Body of pancreas (tissue), 4 donors: ENCODE measurements at regions not wholly inside any gene's neighbourhood (a gene's known extent, or its start where the extent isn't known, plus 50 kb on each side); places are given as distances from the start of the nearest gene placed in this dataset.
"Not testable (repeated sequence)": the region's sequence is repeated elsewhere in the genome, so short reads cannot be mapped to it uniquely, and the experiment has no call there.

Experiments used
- ATAC-seq: fragments of 150-250 bp; one replicate; pipeline ENCODE4 v1.9.1; 2016
- DNase-seq, 4 donors: peaks; one replicate each; pipeline ENCODE4 v3.0.0-alpha.2; 2019
- H3K27ac ChIP-seq, 4 donors: fragments of 200-600 bp; sonication (generic); 1 replicate in 3 of 4; 2 replicates in 1 of 4; pipeline versions ENCODE4 v1.5.1 to v1.6.1; 2016 to 2019; ENCODE audit warnings: mild to moderate bottlenecking in 1 of 4, mixed read lengths in 1 of 4, moderate library complexity in 1 of 4
- H3K27me3 ChIP-seq, 2 donors: fragments of 200-600 bp; sonication (generic); one replicate each; pipeline ENCODE4 v1.6.0; 2016; ENCODE audit warnings: mild to moderate bottlenecking in 1 of 2
- H3K36me3 ChIP-seq, 2 donors: fragments of 200-600 bp; sonication (generic); replicated peaks in 1 of 2; 2 replicates each; pipeline ENCODE4 v1.5.1; 2016; ENCODE audit warnings: low read depth in 2 of 2; ENCODE audit not compliant: insufficient read depth in 1 of 2
- H3K4me1 ChIP-seq: fragments of 200-600 bp; sonication (generic); one replicate; pipeline ENCODE4 v1.6.0; 2016
- H3K4me3 ChIP-seq, 2 donors: fragments of 200-600 bp; sonication (generic); 1 replicate in 1 of 2; 2 replicates in 1 of 2; pipeline ENCODE4 v1.5.1; 2016 to 2019
- H3K9me3 ChIP-seq, 3 donors: fragments of 200-600 bp; sonication (generic); 1 replicate in 2 of 3; 2 replicates in 1 of 3; pipeline ENCODE4 v1.5.1; 2016
- WGBS, 2 donors: methylation state at CpG; one replicate each; pipeline ENCODE4 v1.1.5; 2017; 5-methylcytosine and 5-hydroxymethylcytosine counted together
- intact Hi-C: fragments of 100-400 bp; cut with DNase I; formaldehyde crosslinking; loops from one replicate; pipeline ENCODE4 v1.15.1; 2023

- H3K4me1 ChIP-seq, H3K36me3 ChIP-seq, H3K27ac ChIP-seq, intact Hi-C loops, DNase-seq, H3K9me3 ChIP-seq, H3K27me3 ChIP-seq, ATAC-seq, H3K4me3 ChIP-seq: not testable (repeated sequence)
- WGBS, 2 donors: 76% methylated on average over 6 of the region's 7 CpGs; no CpG with 5 or more reads in 1 of the 2 donors
These were observed 142.0 kb downstream of the OR4F15 start for GRCh38 chr15:101953993-101954392.

DNA sequence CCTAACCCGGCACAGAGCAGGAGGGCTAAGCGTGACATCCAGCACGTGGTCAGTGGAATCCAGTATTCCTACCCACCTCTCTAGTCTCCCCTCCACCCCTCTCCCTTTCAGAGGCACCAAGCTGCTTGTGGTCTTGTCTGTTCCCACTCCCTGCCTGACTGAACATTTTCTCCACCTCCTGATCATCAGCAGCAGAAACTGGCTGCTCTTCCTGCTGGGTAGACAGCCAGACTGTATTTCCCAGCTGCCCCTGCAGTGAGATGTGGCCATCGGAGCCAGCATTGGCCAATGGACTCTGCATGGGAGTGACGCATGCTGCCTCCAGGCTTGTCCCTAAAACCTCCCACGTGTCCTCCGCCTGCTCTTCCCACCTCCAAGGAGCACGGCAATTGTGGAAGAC is 143.8 kb downstream of the OR4F15 start:
- H3K36me3 ChIP-seq, intact Hi-C loops, H3K4me1 ChIP-seq, H3K27me3 ChIP-seq, H3K4me3 ChIP-seq, H3K27ac ChIP-seq, H3K9me3 ChIP-seq, ATAC-seq, DNase-seq: not testable (repeated sequence)
- 39 to 62% methylated on average over 3 to 4 of the region's 8 CpGs for WGBS, 2 donors

- not testable (repeated sequence) for DNase-seq
These were observed 146.7 kb downstream of the OR4F15 start for GRCh38 chr15:101958656-101959055.

DNA sequence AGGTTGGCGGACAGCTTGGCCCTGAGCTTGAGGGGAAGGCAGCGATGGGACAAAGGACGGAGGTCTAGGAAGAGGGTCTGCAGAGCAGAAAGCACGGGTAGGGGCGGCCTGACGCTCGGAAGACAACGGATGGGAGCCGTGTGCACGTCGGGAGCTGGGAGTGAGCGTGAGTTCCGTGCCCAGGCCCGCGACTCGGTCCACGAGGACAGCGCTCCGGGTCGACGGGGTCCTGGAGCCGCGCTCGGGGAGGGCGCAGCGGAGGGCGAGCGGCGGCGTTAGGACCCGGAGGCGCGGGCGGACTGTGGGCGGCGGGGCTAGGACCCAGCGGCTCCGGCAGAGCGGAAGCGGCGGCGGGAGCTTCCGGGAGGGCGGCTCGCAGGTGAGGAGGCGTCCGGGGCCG is 149.3 kb downstream of the OR4F15 start:
- intact Hi-C loops, ATAC-seq, H3K27me3 ChIP-seq, H3K4me3 ChIP-seq, H3K4me1 ChIP-seq, H3K9me3 ChIP-seq, H3K27ac ChIP-seq, H3K36me3 ChIP-seq, DNase-seq: not testable (repeated sequence)
- no CpG with 5 or more reads among the region's 48 CpGs for WGBS, 2 donors

More at GRCh38 chr15:101958656-101959055, 146.7 kb downstream of the OR4F15 start:
- no CpG with 5 or more reads among the region's 4 CpGs for WGBS, 2 donors
- H3K27ac ChIP-seq, H3K27me3 ChIP-seq, H3K36me3 ChIP-seq, H3K4me3 ChIP-seq, H3K9me3 ChIP-seq, ATAC-seq, H3K4me1 ChIP-seq, intact Hi-C loops: not testable (repeated sequence)

- H3K9me3 ChIP-seq, H3K4me3 ChIP-seq, ATAC-seq, intact Hi-C loops, H3K27me3 ChIP-seq, H3K36me3 ChIP-seq, H3K27ac ChIP-seq, H3K4me1 ChIP-seq, DNase-seq: not testable (repeated sequence)
- no CpG with 5 or more reads among the region's 41 CpGs for WGBS, 2 donors
These were observed 149.8 kb downstream of the OR4F15 start for GRCh38 chr15:101961765-101962164.

DNA sequence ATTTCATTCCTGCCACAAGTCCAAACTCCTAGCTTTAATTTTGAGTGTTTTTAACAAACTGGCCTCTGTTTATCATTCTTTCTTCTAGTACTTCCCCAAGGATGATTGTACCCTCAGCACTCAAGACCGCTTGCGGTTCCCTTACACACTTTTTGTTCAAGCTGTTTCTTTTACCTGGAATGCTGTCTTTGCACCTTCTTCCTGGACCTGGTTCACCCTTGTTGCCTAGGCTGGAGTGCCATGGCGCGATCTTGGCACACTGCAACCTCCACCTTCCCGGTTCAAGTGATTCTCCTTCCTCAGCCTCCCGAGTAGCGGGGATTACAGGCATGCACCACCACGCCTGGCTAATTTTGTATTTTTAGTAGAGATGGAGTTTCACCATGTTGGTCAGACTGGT is 151.7 kb downstream of the OR4F15 start:
- H3K36me3 ChIP-seq, ATAC-seq, intact Hi-C loops, H3K27ac ChIP-seq, DNase-seq, H3K4me3 ChIP-seq, H3K4me1 ChIP-seq, H3K9me3 ChIP-seq, H3K27me3 ChIP-seq: not testable (repeated sequence)
- WGBS, 2 donors: 95 to 100% methylated on average over 7 to 8 of the region's 8 CpGs

DNA sequence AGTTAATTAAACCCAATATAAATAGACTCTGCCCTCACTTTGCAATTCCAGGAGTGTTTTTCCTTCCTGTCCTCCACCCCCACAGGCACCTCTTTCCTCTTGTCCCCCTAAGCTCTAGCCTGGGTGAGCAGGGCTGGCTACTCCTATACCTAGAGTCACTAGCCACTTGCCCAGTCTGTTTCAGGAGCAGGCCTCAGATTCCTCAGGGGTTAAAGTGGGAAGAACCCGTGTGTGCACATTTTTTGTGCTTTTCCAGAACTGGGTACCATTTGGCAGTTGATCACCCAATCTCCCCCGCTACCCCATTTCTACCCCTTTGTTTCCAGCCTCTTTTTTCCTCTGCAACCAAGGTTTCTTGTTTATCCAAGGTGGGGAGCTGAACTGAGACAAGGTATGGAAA is 153.4 kb downstream of the OR4F15 start:
- not testable (repeated sequence) for ATAC-seq

GRCh38 chr15:101965860-101966259 is 153.9 kb downstream of the OR4F15 start:
- H3K4me3 ChIP-seq, H3K27ac ChIP-seq, H3K4me1 ChIP-seq, ATAC-seq, H3K27me3 ChIP-seq, intact Hi-C loops, H3K36me3 ChIP-seq, H3K9me3 ChIP-seq: not testable (repeated sequence)
- peak in 1 of 4 donors; percentile 18 for DNase-seq
- 87 to 89% methylated on average over 7 to 8 of the region's 8 CpGs for WGBS, 2 donors

More for the DNA sequence above, 153.4 kb downstream of the OR4F15 start:
- H3K9me3 ChIP-seq, H3K27ac ChIP-seq, H3K36me3 ChIP-seq, H3K4me3 ChIP-seq, intact Hi-C loops, H3K4me1 ChIP-seq, DNase-seq, H3K27me3 ChIP-seq: not testable (repeated sequence)
- 73 to 78% methylated on average over 2 of the region's 2 CpGs for WGBS, 2 donors

- ATAC-seq, H3K27ac ChIP-seq: not testable (repeated sequence)
- WGBS, 2 donors: 48 to 64% methylated on average over 1 of the region's 5 CpGs
These were observed 155.4 kb downstream of the OR4F15 start for GRCh38 chr15:101967364-101967763.

DNA sequence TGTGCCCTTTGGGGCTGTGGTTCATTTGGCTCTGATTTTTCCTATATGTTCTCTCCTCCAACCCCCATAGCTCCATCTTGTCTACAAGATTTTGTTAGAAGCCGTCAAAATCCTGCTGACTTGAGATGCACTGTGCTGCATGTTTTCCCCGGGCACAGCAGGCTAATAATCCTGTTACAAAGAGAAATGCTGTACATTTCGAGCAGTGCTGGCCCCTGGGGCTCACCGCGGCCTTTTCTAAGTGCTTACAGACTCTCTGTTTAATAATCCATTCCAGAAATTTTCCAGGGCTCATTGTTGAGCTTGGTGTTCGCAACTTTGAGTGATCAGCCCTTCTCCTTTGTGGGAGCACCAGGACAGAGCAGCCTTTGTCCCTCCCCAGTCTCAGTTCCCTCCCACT is 158.6 kb downstream of the OR4F15 start:
- H3K27me3 ChIP-seq, H3K4me3 ChIP-seq, intact Hi-C loops, H3K36me3 ChIP-seq, ATAC-seq, H3K9me3 ChIP-seq, DNase-seq, H3K27ac ChIP-seq, H3K4me1 ChIP-seq: not testable (repeated sequence)
- 70 to 76% methylated on average over 2 to 3 of the region's 6 CpGs for WGBS, 2 donors

More at GRCh38 chr15:101967364-101967763, 155.4 kb downstream of the OR4F15 start:
- H3K4me1 ChIP-seq, H3K36me3 ChIP-seq, H3K27me3 ChIP-seq, intact Hi-C loops, H3K4me3 ChIP-seq, H3K9me3 ChIP-seq: not testable (repeated sequence)
- peak in 1 of 4 donors; percentile 13 for DNase-seq

DNA sequence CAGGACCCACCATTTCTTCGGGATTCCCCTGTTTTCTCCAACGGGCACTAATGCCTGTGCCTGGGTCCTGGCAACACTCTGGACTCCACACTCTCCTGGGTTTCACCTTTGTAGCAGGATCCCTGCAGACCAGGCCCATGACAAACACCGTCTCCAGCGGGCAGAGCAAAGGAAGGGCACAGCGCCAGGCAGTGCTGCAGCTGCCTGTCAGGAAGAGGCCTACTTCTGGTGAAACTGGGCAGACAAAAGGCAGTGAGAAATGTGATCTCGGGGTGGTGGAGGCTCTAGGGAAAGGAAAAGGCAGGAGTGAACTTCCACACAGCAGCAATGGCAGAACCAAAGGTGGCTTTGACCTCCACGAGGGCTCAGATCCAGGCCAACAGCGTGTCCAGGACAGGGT is 165.3 kb downstream of the OR4F15 start:
- DNase-seq: peak in 1 of 4 donors; percentile 43
- H3K9me3 ChIP-seq, H3K36me3 ChIP-seq, H3K27me3 ChIP-seq, ATAC-seq, H3K27ac ChIP-seq, intact Hi-C loops, H3K4me3 ChIP-seq, H3K4me1 ChIP-seq: not testable (repeated sequence)
- no CpG with 5 or more reads among the region's 8 CpGs for WGBS, 2 donors

DNA sequence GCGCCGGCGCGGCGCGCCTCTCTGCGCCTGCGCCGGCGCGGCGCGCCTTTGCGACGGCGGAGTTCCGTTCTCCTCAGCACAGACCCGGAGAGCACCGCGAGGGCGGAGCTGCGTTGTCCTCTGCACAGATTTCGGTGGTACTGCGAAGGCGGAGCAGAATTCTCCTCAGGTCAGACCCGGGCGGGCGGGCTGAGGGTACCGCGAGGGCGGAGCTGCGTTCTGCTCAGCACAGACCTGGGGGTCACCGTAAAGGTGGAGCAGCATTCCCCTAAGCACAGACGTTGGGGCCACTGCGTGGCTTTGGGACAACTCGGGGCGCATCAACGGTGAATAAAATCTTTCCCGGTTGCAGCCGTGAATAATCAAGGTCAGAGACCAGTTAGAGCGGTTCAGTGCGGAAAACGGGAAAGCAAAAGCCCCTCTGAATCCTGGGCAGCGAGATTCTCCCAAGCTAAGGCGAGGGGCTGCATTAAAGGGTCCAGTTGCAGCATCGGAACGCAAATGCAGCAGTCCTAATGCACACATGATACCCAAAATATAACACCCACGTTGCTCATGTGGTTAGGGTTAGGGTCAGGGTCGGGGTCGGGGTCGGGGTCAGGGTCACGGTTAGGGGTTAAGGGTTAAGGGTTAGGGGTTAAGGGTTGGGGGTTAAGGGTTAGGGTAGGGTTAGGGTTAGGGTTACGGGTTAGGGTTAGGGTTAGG is 168.4 kb downstream of the OR4F15 start:
- ATAC-seq, H3K36me3 ChIP-seq, H3K4me3 ChIP-seq, H3K9me3 ChIP-seq, H3K27me3 ChIP-seq, H3K4me1 ChIP-seq, H3K27ac ChIP-seq, intact Hi-C loops: not testable (repeated sequence)
- 70% methylated on average over 48 of the region's 53 CpGs; no CpG with 5 or more reads in 1 of the 2 donors for WGBS, 2 donors
- DNase-seq: peak in 2 of 4 donors; percentile 10 to 47
